Nephron progenitor cell (in vitro differentiated cells): ENCODE measurements at regions not wholly inside any gene's neighbourhood (a gene's known extent, or its start where the extent isn't known, plus 50 kb on each side); places are given as distances from the start of the nearest gene placed in this dataset.

Experiments
- DNase-seq: peaks from one replicate; pipeline ENCODE4 v3.0.0; 2021
- H3K27ac Mint-ChIP-seq: 2 replicates; pipeline ENCODE4 v1.8.0; 2021; ENCODE audit warnings: mild to moderate bottlenecking, moderate library complexity, mixed read lengths
- H3K27me3 Mint-ChIP-seq: 2 replicates; pipeline ENCODE4 v1.8.0; 2021; ENCODE audit warnings: mild to moderate bottlenecking, low read depth, mixed read lengths; ENCODE audit not compliant: poor library complexity
- H3K36me3 Mint-ChIP-seq: 2 replicates; pipeline ENCODE4 v1.8.0; 2021; ENCODE audit warnings: low read depth, mixed read lengths
- H3K4me1 Mint-ChIP-seq: 2 replicates; pipeline ENCODE4 v1.8.0; 2021; ENCODE audit warnings: mixed read lengths
- H3K4me3 Mint-ChIP-seq: 2 replicates; pipeline ENCODE4 v1.8.0; 2021; ENCODE audit warnings: mild to moderate bottlenecking, moderate library complexity, mixed read lengths
- H3K9me3 Mint-ChIP-seq: 2 replicates; pipeline ENCODE4 v1.8.0; 2021; ENCODE audit warnings: mild to moderate bottlenecking, moderate library complexity, mixed read lengths
- CTCF ChIP-seq: fragments of 200-600 bp; sonication (generic); IDR thresholded peaks from 2 replicates; pipeline ENCODE4 v1.5.0; 2021; ENCODE audit warnings: antibody characterized with exemption

GRCh38 chr5:40074826-40075225, 604.9 kb upstream of the PTGER4 start:
- no peak overlapping the region for H3K27ac Mint-ChIP-seq
- no peak for TF ChIP-seq CTCF
- H3K36me3 Mint-ChIP-seq, result no peaks in the 10 kb centered on the region
- no peaks in the 10 kb centered on the region for H3K9me3 Mint-ChIP-seq
- no peak for DNase-seq
- no peaks in the 10 kb centered on the region for H3K4me1 Mint-ChIP-seq
- H3K27me3 Mint-ChIP-seq, result no peaks in the 10 kb centered on the region
- no peak overlapping the region for H3K4me3 Mint-ChIP-seq

GRCh38 chr5:40073927-40074326, 605.8 kb upstream of the PTGER4 start:
- no peaks in the 10 kb centered on the region for H3K36me3 Mint-ChIP-seq
- H3K27ac Mint-ChIP-seq, result no peak overlapping the region
- no peaks in the 10 kb centered on the region for H3K27me3 Mint-ChIP-seq
- H3K9me3 Mint-ChIP-seq, result no peaks in the 10 kb centered on the region
- H3K4me3 Mint-ChIP-seq, result no peak overlapping the region
- H3K4me1 Mint-ChIP-seq, result no peaks in the 10 kb centered on the region
- no peak for DNase-seq
- no peak for TF ChIP-seq CTCF

GRCh38 chr5:40071870-40072269, 607.8 kb upstream of the PTGER4 start:
- DNase-seq, result no peak
- H3K4me3 Mint-ChIP-seq, result no peak overlapping the region
- no peaks in the 10 kb centered on the region for H3K27me3 Mint-ChIP-seq
- TF ChIP-seq CTCF, result no peak
- no peaks in the 10 kb centered on the region for H3K9me3 Mint-ChIP-seq
- H3K27ac Mint-ChIP-seq, result no peak overlapping the region
- no peaks in the 10 kb centered on the region for H3K4me1 Mint-ChIP-seq
- H3K36me3 Mint-ChIP-seq, result no peaks in the 10 kb centered on the region

- H3K4me1 Mint-ChIP-seq, result no peaks in the 10 kb centered on the region
- no peak for DNase-seq
- no peaks in the 10 kb centered on the region for H3K36me3 Mint-ChIP-seq
- H3K4me3 Mint-ChIP-seq, result no peak overlapping the region
- TF ChIP-seq CTCF, result no peak
- H3K9me3 Mint-ChIP-seq, result no peaks in the 10 kb centered on the region
- no peak overlapping the region for H3K27ac Mint-ChIP-seq
- H3K27me3 Mint-ChIP-seq, result no peaks in the 10 kb centered on the region
These were observed 613.1 kb upstream of the PTGER4 start for GRCh38 chr5:40066616-40067015.

- no peak for TF ChIP-seq CTCF
- no peak overlapping the region for H3K27ac Mint-ChIP-seq
- DNase-seq, result no peak
These were observed 626.9 kb upstream of the PTGER4 start for GRCh38 chr5:40052808-40053207.

GRCh38 chr5:40046792-40047191, 622.0 kb upstream of the DAB2 start:
- no peaks in the 10 kb centered on the region for H3K9me3 Mint-ChIP-seq
- DNase-seq, result no peak
- H3K27me3 Mint-ChIP-seq, result peaks cover 12% of the 10 kb centered on the region
- no peaks in the 10 kb centered on the region for H3K4me1 Mint-ChIP-seq
- H3K27ac Mint-ChIP-seq, result no peak overlapping the region
- H3K36me3 Mint-ChIP-seq, result no peaks in the 10 kb centered on the region
- H3K4me3 Mint-ChIP-seq, result no peak overlapping the region
- TF ChIP-seq CTCF, result no peak

More at GRCh38 chr5:40052808-40053207, 626.9 kb upstream of the PTGER4 start:
- Mint-ChIP-seq H3K4me3 (no peak overlapping the region), H3K36me3 (no peaks in the 10 kb centered on the region), H3K9me3 (no peaks in the 10 kb centered on the region), H3K27me3 (peaks cover 7% of the 10 kb centered on the region), H3K4me1 (peaks cover 11% of the 10 kb centered on the region)
